ENCODE measurements at regions not wholly inside any gene's neighbourhood (a gene's known extent, or its start where the extent isn't known, plus 50 kb on each side); places are given as distances from the start of the nearest gene placed in this dataset.

DNA sequence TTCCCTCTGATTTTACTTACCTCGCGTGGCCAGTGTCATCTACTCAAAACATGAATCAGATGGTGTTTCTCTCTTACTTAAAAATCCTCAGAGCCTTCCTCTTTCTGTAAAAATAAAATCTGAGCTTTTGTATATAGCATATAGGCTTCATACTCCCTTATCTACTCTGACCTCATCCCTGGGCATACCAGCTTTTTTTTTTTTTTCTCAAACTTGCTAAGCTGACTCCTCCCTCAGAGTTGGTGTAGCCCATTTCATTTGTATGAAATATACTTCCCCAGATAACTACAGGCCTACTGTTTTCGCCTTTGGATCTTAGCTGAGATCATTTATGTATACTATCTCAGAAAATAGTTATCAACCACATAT, 648.9 kb upstream of the ALCAM start:
- Histone ChIP-seq H4K8ac (replicated peaks; ENCODE audit: insufficient read length, low read depth, low read length) (no peak overlapping the region), H3K9ac (ENCODE audit: extremely low read depth, insufficient read length, low read length) (no peak overlapping the region), H4K91ac (ENCODE audit: insufficient read length, low read depth, low read length) (no peak overlapping the region), H3K27me3 (ENCODE audit: insufficient read depth, low read length) (no peaks in the 10 kb centered on the region), H3K23ac (ENCODE audit: insufficient read length, low read depth, low read length) (no peak overlapping the region), H4K5ac (ENCODE audit: insufficient read length, low read depth, low read length) (no peak overlapping the region), H2BK20ac (ENCODE audit: low read depth, low read length, poor library complexity, severe bottlenecking) (no peak overlapping the region), H4K20me1 (ENCODE audit: control insufficient read depth, insufficient read depth, insufficient read length) (no peaks in the 10 kb centered on the region), H3K23me2 (ENCODE audit: insufficient read length, low read depth, low read length, poor library complexity, severe bottlenecking) (no peaks in the 10 kb centered on the region), H2BK5ac (ENCODE audit: insufficient read length, low read length) (no peak overlapping the region), H3K4me2 (ENCODE audit: insufficient read depth, insufficient read length, low read length) (no peak overlapping the region), H3K14ac (ENCODE audit: insufficient read depth, low read length) (no peak overlapping the region), H2AK5ac (ENCODE audit: insufficient read length, low read length) (no peak overlapping the region), H3K4ac (ENCODE audit: low read depth, low read length) (no peak overlapping the region), H3K56ac (ENCODE audit: insufficient read length, low read depth, low read length) (no peak overlapping the region), H2BK12ac (ENCODE audit: insufficient read length, low read depth, low read length) (no peak overlapping the region), H3K18ac (ENCODE audit: insufficient read length, low read depth, low read length) (no peak overlapping the region), H2AFZ (ENCODE audit: low read length) (no peak overlapping the region), H3K27ac (ENCODE audit: insufficient read length, low read depth, low read length) (no peak overlapping the region), H2BK15ac (ENCODE audit: low read depth, low read length) (no peak overlapping the region), H3K9me3 (ENCODE audit: control insufficient read depth, low read depth, low read length) (no peaks in the 10 kb centered on the region), H2BK120ac (ENCODE audit: low read depth, low read length, poor library complexity, severe bottlenecking) (no peak overlapping the region), H3K79me2 (ENCODE audit: insufficient read depth, low read length) (no peaks in the 10 kb centered on the region), H3K79me1 (ENCODE audit: insufficient read depth, low read depth, low read length, poor library complexity, severe bottlenecking) (no peaks in the 10 kb centered on the region), H3K4me1 (ENCODE audit: insufficient read depth, low read length) (no peaks in the 10 kb centered on the region), H3T11ph (ENCODE audit: low read length) (no peak overlapping the region)
- H3K9me3 Mint-ChIP-seq, result no peaks in the 10 kb centered on the region; a peak in 1 of 5 replicates
- whole genome bisulfite sequencing (ENCODE audit: extremely low coverage, insufficient read length, low lambda C conversion rate), result no CpG with 5 or more reads among the region's 3 CpGs
- no peaks in the 10 kb centered on the region for H3K27me3 Mint-ChIP-seq (ENCODE audit: low read depth)
- H3K27ac Mint-ChIP-seq, result 0 out of 7 replicates have a peak overlapping the region, but pooled peaks of 1 of the 3 experiments have one; percentile 38
- H3K36me3 Mint-ChIP-seq (ENCODE audit: insufficient read depth in 1 of 3, low read depth in 3 of 3), result no peaks in the 10 kb centered on the region
- no peak for DNase-seq
- H3K4me1 Mint-ChIP-seq, result no peaks in the 10 kb centered on the region
- TF ChIP-seq, protein P1, sequence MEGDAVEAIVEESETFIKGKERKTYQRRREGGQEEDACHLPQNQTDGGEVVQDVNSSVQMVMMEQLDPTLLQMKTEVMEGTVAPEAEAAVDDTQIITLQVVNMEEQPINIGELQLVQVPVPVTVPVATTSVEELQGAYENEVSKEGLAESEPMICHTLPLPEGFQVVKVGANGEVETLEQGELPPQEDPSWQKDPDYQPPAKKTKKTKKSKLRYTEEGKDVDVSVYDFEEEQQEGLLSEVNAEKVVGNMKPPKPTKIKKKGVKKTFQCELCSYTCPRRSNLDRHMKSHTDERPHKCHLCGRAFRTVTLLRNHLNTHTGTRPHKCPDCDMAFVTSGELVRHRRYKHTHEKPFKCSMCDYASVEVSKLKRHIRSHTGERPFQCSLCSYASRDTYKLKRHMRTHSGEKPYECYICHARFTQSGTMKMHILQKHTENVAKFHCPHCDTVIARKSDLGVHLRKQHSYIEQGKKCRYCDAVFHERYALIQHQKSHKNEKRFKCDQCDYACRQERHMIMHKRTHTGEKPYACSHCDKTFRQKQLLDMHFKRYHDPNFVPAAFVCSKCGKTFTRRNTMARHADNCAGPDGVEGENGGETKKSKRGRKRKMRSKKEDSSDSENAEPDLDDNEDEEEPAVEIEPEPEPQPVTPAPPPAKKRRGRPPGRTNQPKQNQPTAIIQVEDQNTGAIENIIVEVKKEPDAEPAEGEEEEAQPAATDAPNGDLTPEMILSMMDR (conservative IDR thresholded peaks at IDR 0.05), result no peak
- H3K4me3 Mint-ChIP-seq, result no peak overlapping the region
